Activated naive CD8-positive, alpha-beta T cell treated with anti-CD3 and anti-CD28 coated beads, Interleukin-2, amount 10 ng/mL, durations not matched to agents 7 days and 5 days (primary cell): ENCODE measurements at regions not wholly inside any gene's neighbourhood (a gene's known extent, or its start where the extent isn't known, plus 50 kb on each side); places are given as distances from the start of the nearest gene placed in this dataset.
"Not testable (repeated sequence)": the region's sequence is repeated elsewhere in the genome, so short reads cannot be mapped to it uniquely, and the experiment has no call there.

ENCODE experiments used
- ATAC-seq: fragments of 150-1000 bp; cut with Tn5 transposase; one replicate; pipeline ENCODE4 v1.10.0; 2021; ENCODE audit warnings: low read depth, moderate library complexity
- POLR2A ChIA-PET: fragments of 350-600 bp; sonication (Branson Sonifier 250); formaldehyde crosslinking; loops from one replicate; lab custom pipeline; 2021; ENCODE audit warnings: antibody characterized with exemption; lab: Charles Lee
- DNase-seq: peaks from one replicate; pipeline ENCODE4 v3.0.0; 2021
- H3K27ac Mint-ChIP-seq: one replicate; pipeline ENCODE4 v1.8.0; 2022; ENCODE audit warnings: mild to moderate bottlenecking, mixed read lengths
- H3K27me3 Mint-ChIP-seq: one replicate; pipeline ENCODE4 v1.8.0; 2022; ENCODE audit warnings: mild to moderate bottlenecking, moderate library complexity, mixed read lengths
- H3K36me3 Mint-ChIP-seq: one replicate; pipeline ENCODE4 v1.8.0; 2021; ENCODE audit warnings: mild to moderate bottlenecking, mixed read lengths
- H3K4me1 Mint-ChIP-seq: one replicate; pipeline ENCODE4 v1.8.0; 2021; ENCODE audit warnings: mixed read lengths
- H3K4me3 Mint-ChIP-seq: one replicate; pipeline ENCODE4 v1.8.0; 2022; ENCODE audit warnings: mild to moderate bottlenecking, moderate library complexity, mixed read lengths
- H3K9me3 Mint-ChIP-seq: one replicate; pipeline ENCODE4 v1.8.0; 2021; ENCODE audit warnings: mixed read lengths

GRCh38 chr2:59239146-59239545 lies 998.0 kb upstream of the FANCL start:
- no peaks in the 10 kb centered on the region for H3K9me3 Mint-ChIP-seq
- POLR2A ChIA-PET: no interaction called here

GRCh38 chr2:59237311-59237710 lies 996.2 kb upstream of the FANCL start:
- H3K27ac Mint-ChIP-seq: no peak overlapping the region
- DNase-seq: no peak
- H3K4me1 Mint-ChIP-seq: no peaks in the 10 kb centered on the region
- no peak for ATAC-seq
- no peaks in the 10 kb centered on the region for H3K36me3 Mint-ChIP-seq
- H3K9me3 Mint-ChIP-seq: no peaks in the 10 kb centered on the region
- no peaks in the 10 kb centered on the region for H3K27me3 Mint-ChIP-seq
- POLR2A ChIA-PET: no interaction called here
- H3K4me3 Mint-ChIP-seq: no peak overlapping the region

More at GRCh38 chr2:59239146-59239545, 998.0 kb upstream of the FANCL start:
- H3K27me3 Mint-ChIP-seq: no peaks in the 10 kb centered on the region
- ATAC-seq (no peak), DNase-seq (no peak)
- no peaks in the 10 kb centered on the region for H3K36me3 Mint-ChIP-seq
- H3K27ac Mint-ChIP-seq: no peak overlapping the region
- no peaks in the 10 kb centered on the region for H3K4me1 Mint-ChIP-seq
- H3K4me3 Mint-ChIP-seq: no peak overlapping the region

GRCh38 chr2:59236723-59237122 lies 995.6 kb upstream of the FANCL start:
- no peaks in the 10 kb centered on the region for H3K27me3 Mint-ChIP-seq
- H3K36me3 Mint-ChIP-seq: no peaks in the 10 kb centered on the region
- no peak for ATAC-seq
- no peak overlapping the region for H3K27ac Mint-ChIP-seq
- no peaks in the 10 kb centered on the region for H3K4me1 Mint-ChIP-seq
- POLR2A ChIA-PET: no interaction called here
- H3K9me3 Mint-ChIP-seq: no peaks in the 10 kb centered on the region
- DNase-seq: no peak
- no peak overlapping the region for H3K4me3 Mint-ChIP-seq

- Mint-ChIP-seq H3K27me3 (no peaks in the 10 kb centered on the region), H3K4me3 (no peak overlapping the region), H3K9me3 (peaks cover 1% of the 10 kb centered on the region), H3K4me1 (no peaks in the 10 kb centered on the region), H3K27ac (no peak overlapping the region), H3K36me3 (no peaks in the 10 kb centered on the region)
- no peak for DNase-seq
- ATAC-seq: no peak
- POLR2A ChIA-PET: no interaction called here
These were observed 992.8 kb upstream of the FANCL start for GRCh38 chr2:59233920-59234319.

GRCh38 chr2:59233448-59233847 lies 992.3 kb upstream of the FANCL start:
- DNase-seq (no peak), ATAC-seq (no peak)
- H3K27me3 Mint-ChIP-seq: no peaks in the 10 kb centered on the region
- POLR2A ChIA-PET: no interaction called here
- no peaks in the 10 kb centered on the region for H3K4me1 Mint-ChIP-seq
- no peak overlapping the region for H3K4me3 Mint-ChIP-seq
- no peaks in the 10 kb centered on the region for H3K36me3 Mint-ChIP-seq
- peaks cover 1% of the 10 kb centered on the region for H3K9me3 Mint-ChIP-seq
- no peak overlapping the region for H3K27ac Mint-ChIP-seq

GRCh38 chr2:59232394-59233165 lies 991.5 kb upstream of the FANCL start:
- Mint-ChIP-seq H3K9me3 (peaks cover 1% of the 10 kb centered on the region), H3K36me3 (no peaks in the 10 kb centered on the region), H3K4me1 (no peaks in the 10 kb centered on the region), H3K27ac (no peak overlapping the region), H3K4me3 (no peak overlapping the region), H3K27me3 (no peaks in the 10 kb centered on the region)
- POLR2A ChIA-PET: no interaction called here
- no peak for DNase-seq
- no peak for ATAC-seq

GRCh38 chr2:59226362-59226761 lies 985.2 kb upstream of the FANCL start:
- DNase-seq, H3K27ac Mint-ChIP-seq, ATAC-seq, H3K4me1 Mint-ChIP-seq, H3K36me3 Mint-ChIP-seq, H3K4me3 Mint-ChIP-seq, H3K27me3 Mint-ChIP-seq, H3K9me3 Mint-ChIP-seq, POLR2A ChIA-PET: not testable (repeated sequence)

- DNase-seq (no peak), ATAC-seq (no peak)
- Mint-ChIP-seq H3K4me3 (no peak overlapping the region), H3K27me3 (no peaks in the 10 kb centered on the region), H3K4me1 (no peaks in the 10 kb centered on the region), H3K27ac (no peak overlapping the region), H3K9me3 (peaks cover 1% of the 10 kb centered on the region), H3K36me3 (no peaks in the 10 kb centered on the region)
- POLR2A ChIA-PET: no interaction called here
These were observed 982.6 kb upstream of the FANCL start for GRCh38 chr2:59223742-59224141.

- Mint-ChIP-seq H3K4me1 (no peaks in the 10 kb centered on the region), H3K27ac (no peak overlapping the region), H3K36me3 (no peaks in the 10 kb centered on the region), H3K4me3 (no peak overlapping the region), H3K9me3 (no peaks in the 10 kb centered on the region), H3K27me3 (peaks cover 4% of the 10 kb centered on the region)
- no peak for DNase-seq
- no peak for ATAC-seq
- POLR2A ChIA-PET: no interaction called here
These were observed 976.2 kb upstream of the FANCL start for GRCh38 chr2:59217360-59217759.

- no peak overlapping the region for H3K27ac Mint-ChIP-seq
- POLR2A ChIA-PET: no interaction called here
These were observed 965.2 kb upstream of the FANCL start for GRCh38 chr2:59206361-59206760.

GRCh38 chr2:59204040-59204439 lies 962.9 kb upstream of the FANCL start:
- no peaks in the 10 kb centered on the region for H3K9me3 Mint-ChIP-seq
- ATAC-seq (no peak), DNase-seq (no peak)
- no peaks in the 10 kb centered on the region for H3K36me3 Mint-ChIP-seq
- no peaks in the 10 kb centered on the region for H3K4me1 Mint-ChIP-seq
- no peak overlapping the region for H3K27ac Mint-ChIP-seq
- POLR2A ChIA-PET: no interaction called here
- no peak overlapping the region for H3K4me3 Mint-ChIP-seq
- peaks cover 3% of the 10 kb centered on the region for H3K27me3 Mint-ChIP-seq

More at GRCh38 chr2:59206361-59206760, 965.2 kb upstream of the FANCL start:
- DNase-seq (no peak), ATAC-seq (no peak)
- Mint-ChIP-seq H3K27me3 (peaks cover 3% of the 10 kb centered on the region), H3K4me1 (no peaks in the 10 kb centered on the region), H3K9me3 (no peaks in the 10 kb centered on the region), H3K4me3 (no peak overlapping the region), H3K36me3 (no peaks in the 10 kb centered on the region)

GRCh38 chr2:59196491-59196890 lies 955.4 kb upstream of the FANCL start:
- H3K9me3 Mint-ChIP-seq: no peaks in the 10 kb centered on the region
- no peaks in the 10 kb centered on the region for H3K27me3 Mint-ChIP-seq
- no peak overlapping the region for H3K27ac Mint-ChIP-seq
- no peak for DNase-seq
- no peak for ATAC-seq
- no peaks in the 10 kb centered on the region for H3K36me3 Mint-ChIP-seq
- H3K4me1 Mint-ChIP-seq: no peaks in the 10 kb centered on the region
- POLR2A ChIA-PET: no interaction called here
- no peak overlapping the region for H3K4me3 Mint-ChIP-seq

- ATAC-seq (no peak), DNase-seq (no peak)
- no peaks in the 10 kb centered on the region for H3K9me3 Mint-ChIP-seq
- no peak overlapping the region for H3K4me3 Mint-ChIP-seq
- POLR2A ChIA-PET: no interaction called here
- no peak overlapping the region for H3K27ac Mint-ChIP-seq
- no peaks in the 10 kb centered on the region for H3K27me3 Mint-ChIP-seq
- no peaks in the 10 kb centered on the region for H3K36me3 Mint-ChIP-seq
- H3K4me1 Mint-ChIP-seq: no peaks in the 10 kb centered on the region
These were observed 954.7 kb upstream of the FANCL start for GRCh38 chr2:59195851-59196250.

- Mint-ChIP-seq H3K4me3 (no peak overlapping the region), H3K36me3 (no peaks in the 10 kb centered on the region), H3K27me3 (no peaks in the 10 kb centered on the region), H3K9me3 (no peaks in the 10 kb centered on the region), H3K4me1 (no peaks in the 10 kb centered on the region), H3K27ac (no peak overlapping the region)
- no peak for ATAC-seq
- DNase-seq: no peak
- POLR2A ChIA-PET: no interaction called here
These were observed 950.7 kb upstream of the FANCL start for GRCh38 chr2:59191781-59192180.
